ENCODE measurements at regions not wholly inside any gene's neighbourhood (a gene's known extent, or its start where the extent isn't known, plus 50 kb on each side); places are given as distances from the start of the nearest gene placed in this dataset.

DNA sequence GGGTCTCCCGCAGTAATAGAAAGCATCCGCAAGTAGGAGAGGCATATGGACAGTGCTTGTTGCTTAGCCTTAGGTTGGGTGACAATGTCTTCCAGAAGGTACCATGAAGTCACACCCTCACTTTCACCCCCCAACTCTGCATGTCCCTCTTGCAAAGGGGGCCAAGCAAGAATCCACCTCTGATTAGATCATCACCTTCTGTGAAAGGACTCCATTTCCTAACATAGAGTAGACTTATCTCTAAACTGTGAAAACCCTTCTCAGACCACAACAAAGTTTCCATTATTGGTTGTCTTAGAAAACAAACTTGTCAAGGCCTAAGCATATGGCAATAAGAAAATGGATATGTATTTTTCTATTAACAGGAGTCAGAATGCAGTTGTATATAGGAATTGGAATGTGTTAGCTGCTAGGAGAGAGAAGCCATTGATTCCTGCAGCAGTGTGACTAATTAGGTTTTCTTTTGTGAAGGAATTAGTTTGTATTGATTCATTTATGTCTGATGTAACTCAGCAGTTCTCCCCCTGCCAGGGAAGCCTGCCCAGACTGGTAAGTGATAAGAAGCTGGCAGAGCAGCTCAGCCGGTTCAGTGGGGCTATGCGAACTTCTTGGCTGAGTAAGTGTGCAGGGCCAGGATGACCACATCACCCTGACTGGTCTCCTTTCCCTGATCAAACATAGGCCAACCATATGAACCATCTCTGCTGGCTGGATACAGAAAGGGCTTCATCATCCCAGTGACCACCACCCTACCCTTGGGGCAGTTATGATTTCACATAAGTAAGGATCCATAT lies 107.3 kb upstream of the CCDC196 start:
- DNase-seq, result no peak

GRCh38 chr14:66380143-66380542 lies 106.0 kb upstream of the CCDC196 start:
- DNase-seq, result no peak

- no peak for DNase-seq
Observed at GRCh38 chr14:66381755-66382154, 104.4 kb upstream of the CCDC196 start.

GRCh38 chr14:66383257-66383656 lies 102.9 kb upstream of the CCDC196 start:
- DNase-seq, result no peak

GRCh38 chr14:66383771-66384170 lies 102.4 kb upstream of the CCDC196 start:
- DNase-seq, result no peak

DNA sequence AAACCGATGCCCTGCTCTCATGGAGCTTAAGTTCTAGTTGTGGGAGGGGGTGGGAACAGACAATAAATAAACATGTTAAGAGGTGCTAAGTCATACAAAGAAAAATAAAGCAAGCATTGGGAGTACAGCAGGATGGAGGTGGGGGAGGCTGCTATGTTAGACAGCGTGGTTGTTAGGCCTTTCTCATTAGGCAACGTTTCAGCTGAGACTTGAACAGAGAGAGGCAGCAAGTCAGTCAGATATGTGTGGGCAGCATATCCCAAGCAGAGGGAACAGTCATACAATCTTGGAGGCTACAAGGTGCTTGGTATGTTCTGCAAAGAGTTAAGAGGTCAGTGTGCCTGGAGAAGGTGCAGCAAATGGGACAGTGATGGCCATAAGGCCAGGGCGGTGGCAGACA lies 97.7 kb upstream of the CCDC196 start:
- DNase-seq, result no peak

DNA sequence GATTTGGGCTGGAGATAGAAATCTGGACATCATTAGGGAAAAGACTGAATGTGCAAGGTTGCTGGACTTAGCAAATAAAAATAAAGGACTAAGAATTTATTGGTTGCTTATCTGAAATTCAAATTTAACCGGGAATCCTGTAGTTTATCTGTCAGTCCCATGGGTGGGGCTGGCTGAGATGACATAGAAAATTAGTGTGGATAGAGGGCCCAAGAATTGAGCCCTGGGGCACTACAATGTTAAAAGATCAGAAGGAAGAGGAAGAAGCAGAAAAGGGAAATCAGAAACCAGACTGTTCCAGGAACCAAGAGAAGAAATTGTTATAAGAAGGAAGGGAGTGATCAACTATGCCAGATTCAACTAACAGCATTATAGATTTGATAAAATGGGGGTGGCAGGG lies 96.7 kb upstream of the CCDC196 start:
- no peak for DNase-seq

GRCh38 chr14:66395300-66395699 lies 90.9 kb upstream of the CCDC196 start:
- no peak for DNase-seq

DNA sequence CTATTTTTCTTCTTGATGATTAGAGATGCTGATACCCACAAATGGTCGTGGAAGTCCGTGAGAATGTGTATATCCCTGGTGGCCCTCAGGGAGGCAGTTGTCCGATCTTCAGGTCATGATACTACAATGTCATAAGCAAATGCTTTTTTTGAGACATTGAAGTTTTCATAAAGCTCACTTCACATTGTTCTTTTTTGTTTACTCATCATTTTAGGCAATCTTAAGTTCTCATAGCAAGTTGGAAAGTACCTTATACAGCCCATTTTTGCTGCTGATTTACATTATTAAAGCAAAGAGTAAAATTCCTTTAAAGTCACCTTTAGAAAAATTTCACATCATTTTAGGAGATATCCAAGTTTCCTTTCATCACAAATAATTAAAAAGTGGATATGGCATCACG lies 90.0 kb upstream of the CCDC196 start:
- no peak for DNase-seq

DNA sequence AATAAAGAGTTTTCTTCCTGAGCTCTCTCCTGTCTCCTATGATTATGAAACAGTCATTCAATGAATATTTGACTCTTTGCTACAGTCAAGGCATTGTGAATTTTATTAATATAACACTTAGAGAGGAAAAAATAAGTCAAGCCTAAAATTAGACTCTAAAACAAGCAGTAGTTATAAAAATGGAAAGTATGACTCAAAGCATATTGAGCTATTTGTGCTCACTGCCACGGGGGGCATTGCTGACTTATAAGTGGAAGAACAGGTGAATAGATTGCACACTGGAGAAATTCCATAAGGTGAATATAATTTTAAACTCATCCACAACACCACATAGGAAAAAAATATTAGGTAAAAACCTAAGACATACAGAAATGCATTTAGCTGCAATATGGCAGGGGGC lies 87.7 kb upstream of the CCDC196 start:
- no peak for DNase-seq

DNA sequence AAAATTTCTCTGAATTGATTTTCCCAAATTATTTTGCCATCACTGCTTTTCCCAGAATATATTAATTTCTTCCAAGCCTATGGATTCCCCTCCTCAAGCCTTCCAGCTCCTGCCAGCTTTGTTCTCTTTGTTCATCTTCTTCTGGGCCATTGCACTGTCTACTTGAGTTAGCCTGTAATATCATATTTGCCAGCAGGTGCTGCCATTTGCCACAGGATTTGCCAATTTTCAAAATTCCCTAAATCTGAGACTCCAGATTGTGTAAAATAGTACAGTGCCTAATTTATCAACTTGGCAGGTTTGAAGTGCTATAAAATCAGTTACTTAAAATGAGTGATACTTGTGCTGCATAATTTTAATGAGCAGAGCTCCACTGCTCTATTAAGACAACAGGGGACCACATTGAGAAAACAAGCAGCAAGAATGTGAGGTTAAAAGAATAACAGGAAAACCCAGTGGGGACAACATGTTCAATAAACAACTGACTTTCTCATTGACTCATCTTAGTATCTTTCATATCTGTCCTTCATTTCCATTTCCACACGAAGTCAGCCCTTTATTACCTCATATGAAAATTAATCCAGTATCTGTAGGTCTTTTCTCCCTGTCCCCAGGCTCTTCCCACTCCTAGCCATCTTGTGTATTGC lies 84.6 kb upstream of the CCDC196 start:
- no peak for DNase-seq

GRCh38 chr14:66403183-66403582 lies 83.0 kb upstream of the CCDC196 start:
- DNase-seq, result no peak

DNA sequence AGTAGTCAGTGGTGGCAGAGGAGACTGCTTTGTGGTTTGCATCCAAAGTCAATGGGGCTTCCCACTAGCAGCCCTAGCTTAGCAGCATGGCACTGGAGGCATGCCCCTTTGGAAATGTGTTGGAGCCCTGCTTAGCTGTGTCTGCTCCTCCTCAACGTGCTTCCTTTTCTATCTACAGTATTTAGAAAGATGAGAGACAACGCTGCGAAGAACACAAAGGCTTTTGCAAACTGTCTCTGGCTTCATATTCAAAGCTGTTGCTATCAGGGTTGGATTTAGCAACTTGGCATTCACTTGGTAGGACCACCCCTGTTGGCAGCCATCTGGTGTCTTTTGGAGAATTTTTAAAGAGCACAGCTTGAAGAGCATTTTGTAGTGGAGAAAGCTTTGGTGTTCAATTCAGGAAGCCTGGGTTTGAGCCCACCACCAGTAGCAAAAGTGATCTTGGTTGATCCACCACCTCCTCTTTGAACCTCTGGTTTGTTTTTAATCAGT lies 82.1 kb upstream of the CCDC196 start:
- DNase-seq, result no peak

GRCh38 chr14:66405158-66405557 lies 81.0 kb upstream of the CCDC196 start:
- no peak for DNase-seq

DNA sequence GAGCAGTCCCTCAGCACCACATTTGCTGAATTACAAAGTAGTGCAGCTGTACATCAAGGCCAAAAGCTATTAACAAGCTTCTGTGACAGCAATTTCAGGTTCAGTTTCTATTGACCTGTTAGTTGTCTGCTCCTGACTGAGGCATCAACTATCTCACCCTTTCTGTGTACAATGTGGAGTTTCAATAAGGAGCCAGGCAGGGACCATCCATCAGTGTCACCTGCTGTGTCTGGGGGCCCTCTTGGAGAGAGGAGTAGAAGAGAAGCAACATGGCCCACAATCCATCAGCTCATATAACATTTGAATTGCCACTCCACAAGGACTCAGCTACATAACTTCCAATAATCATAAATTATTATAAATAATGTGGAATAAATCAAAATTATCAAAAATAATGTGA lies 72.3 kb upstream of the CCDC196 start:
- DNase-seq, result no peak

- no peak for DNase-seq
Observed at GRCh38 chr14:66414511-66414910, 71.7 kb upstream of the CCDC196 start.

GRCh38 chr14:66420251-66421006 lies 65.7 kb upstream of the CCDC196 start:
- no peak for DNase-seq

DNA sequence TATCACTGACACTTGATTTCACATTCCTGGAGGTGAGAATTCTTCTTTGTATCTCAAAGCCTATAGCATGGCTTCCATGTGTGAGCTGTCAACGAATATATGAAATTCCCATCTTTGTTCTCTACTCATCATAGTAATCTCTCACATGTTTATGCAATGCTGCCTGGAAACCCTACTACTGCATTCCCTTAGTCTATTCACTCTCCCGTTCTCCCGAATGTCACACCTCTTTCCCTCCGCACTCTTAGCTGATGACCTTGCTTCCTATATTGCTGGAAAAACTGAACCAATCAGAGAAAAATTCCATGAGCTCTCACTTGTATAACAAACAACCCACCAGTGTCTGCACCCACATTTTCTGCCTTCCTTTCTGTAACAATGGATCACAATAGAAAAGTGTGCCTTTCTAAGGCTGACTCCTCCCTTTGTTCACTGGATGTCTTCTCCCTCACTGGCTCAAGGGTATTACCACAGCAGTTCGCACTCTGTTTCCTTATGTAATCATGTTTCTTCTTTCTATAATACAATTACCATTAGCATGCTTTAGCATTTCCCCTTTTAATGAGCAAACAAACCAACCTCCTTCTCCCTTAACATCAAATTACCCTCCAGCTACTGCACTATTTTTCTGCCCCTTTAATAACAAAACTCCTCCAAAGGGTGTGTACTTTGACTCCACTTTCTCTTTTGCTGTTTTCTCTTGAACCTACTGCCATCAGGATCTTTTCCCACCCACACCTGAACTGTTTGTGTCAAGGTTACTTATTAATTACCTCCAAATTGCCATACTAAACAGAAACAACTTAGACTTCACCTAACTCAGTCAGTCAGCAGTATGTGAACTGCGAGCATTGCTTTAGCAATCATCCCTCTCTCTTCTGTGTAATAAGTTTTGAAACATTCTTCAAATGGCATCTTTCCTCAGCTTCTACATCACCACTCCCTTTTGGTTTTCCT lies 63.9 kb upstream of the CCDC196 start:
- no peak for DNase-seq

- no peak for DNase-seq
Observed at GRCh38 chr14:66425402-66425801, 60.8 kb upstream of the CCDC196 start.

GRCh38 chr14:66426451-66426850 lies 59.7 kb upstream of the CCDC196 start:
- no peak for DNase-seq

- DNase-seq, result no peak
Observed at GRCh38 chr14:66432334-66432733, 53.8 kb upstream of the CCDC196 start.

GRCh38 chr14:66434464-66434863 lies 51.7 kb upstream of the CCDC196 start:
- no peak for DNase-seq

DNA sequence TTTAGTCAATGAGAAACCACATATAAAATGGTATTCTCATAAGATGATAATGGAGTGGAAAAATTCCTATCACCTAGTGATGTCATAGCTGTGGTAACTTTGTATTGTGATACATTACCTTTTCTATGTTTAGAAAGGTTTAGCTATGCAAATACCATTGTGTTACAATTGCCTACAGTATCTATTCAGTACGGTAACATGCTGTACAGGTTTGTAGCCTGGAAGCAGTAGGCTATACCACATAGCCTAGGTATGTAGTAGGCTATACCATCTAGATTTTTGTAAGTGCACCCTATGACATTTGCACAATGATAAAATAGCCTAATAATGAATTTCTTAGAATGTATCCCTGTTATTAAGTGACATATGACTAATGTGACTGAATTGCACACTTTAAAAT lies 50.5 kb upstream of the CCDC196 start:
- DNase-seq, result no peak

All from T-helper 9 cell (primary cell).